IPS DF 6.9 (cell line): ENCODE measurements at regions not wholly inside any gene's neighbourhood (a gene's known extent, or its start where the extent isn't known, plus 50 kb on each side); places are given as distances from the start of the nearest gene placed in this dataset.
"Not testable (repeated sequence)": the region's sequence is repeated elsewhere in the genome, so short reads cannot be mapped to it uniquely, and the experiment has no call there.

Experiments used
- DNase-seq: peaks from one replicate; pipeline ENCODE4 v3.0.0-alpha.2; 2013; ENCODE audit warnings: low read depth, low spot score
- H3K27ac ChIP-seq: one replicate; pipeline ENCODE4 v1.5.1; 2013; ENCODE audit warnings: low read length, control low read depth
- H3K27me3 ChIP-seq: 2 replicates; pipeline ENCODE4 v1.6.1; 2013; ENCODE audit warnings: mild to moderate bottlenecking, low read length; ENCODE audit not compliant: control insufficient read depth, insufficient read depth
- H3K36me3 ChIP-seq: 2 replicates; pipeline ENCODE4 v1.6.1; 2013; ENCODE audit warnings: low read length; ENCODE audit not compliant: control insufficient read depth, insufficient read depth
- H3K4me1 ChIP-seq: 2 replicates; pipeline ENCODE4 v1.6.1; 2013; ENCODE audit warnings: low read length; ENCODE audit not compliant: control insufficient read depth, insufficient read depth
- H3K4me3 ChIP-seq: 2 replicates; pipeline ENCODE4 v1.5.1; 2013; ENCODE audit warnings: mild to moderate bottlenecking, low read length
- H3K9me3 ChIP-seq: 2 replicates; pipeline ENCODE4 v1.6.1; 2013; ENCODE audit warnings: low read length, inconsistent platforms; ENCODE audit not compliant: control insufficient read depth, insufficient read depth
- WGBS: extraction: QIAGEN DNeasy Blood & Tissue Kit; methylation state at CpG from one replicate; pipeline ENCODE4 v1.1.7; 2013; ENCODE audit warnings: mixed read lengths, missing lambda C conversion rate; ENCODE audit not compliant: insufficient read length, insufficient coverage; 5-methylcytosine and 5-hydroxymethylcytosine counted together

DNA sequence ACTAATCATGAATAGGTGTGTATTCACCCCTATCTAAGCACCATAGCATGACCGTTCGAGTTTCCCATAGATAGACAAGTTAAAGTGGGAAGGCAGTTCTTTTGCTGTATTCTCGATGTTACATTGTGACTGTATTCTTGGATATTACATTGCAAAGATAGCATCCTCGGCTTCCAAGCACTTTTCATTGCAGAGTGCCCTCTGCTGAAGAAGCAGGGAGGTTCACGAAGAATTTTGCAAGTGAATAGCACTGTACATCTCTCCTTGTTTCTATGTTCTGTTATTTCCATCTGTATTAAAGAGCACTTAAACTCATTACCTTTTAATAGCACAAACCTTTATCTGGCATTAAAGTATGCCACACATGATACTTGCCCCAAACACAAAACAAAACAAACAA, 426.7 kb upstream of the ARX start:
- Histone ChIP-seq H3K4me3 (no peak overlapping the region), H3K27me3 (no peaks in the 10 kb centered on the region), H3K27ac (no peak overlapping the region), H3K4me1 (no peaks in the 10 kb centered on the region), H3K9me3 (no peaks in the 10 kb centered on the region), H3K36me3 (no peaks in the 10 kb centered on the region)
- WGBS = no CpG with 5 or more reads among the region's 5 CpGs
- no peak for DNase-seq

DNA sequence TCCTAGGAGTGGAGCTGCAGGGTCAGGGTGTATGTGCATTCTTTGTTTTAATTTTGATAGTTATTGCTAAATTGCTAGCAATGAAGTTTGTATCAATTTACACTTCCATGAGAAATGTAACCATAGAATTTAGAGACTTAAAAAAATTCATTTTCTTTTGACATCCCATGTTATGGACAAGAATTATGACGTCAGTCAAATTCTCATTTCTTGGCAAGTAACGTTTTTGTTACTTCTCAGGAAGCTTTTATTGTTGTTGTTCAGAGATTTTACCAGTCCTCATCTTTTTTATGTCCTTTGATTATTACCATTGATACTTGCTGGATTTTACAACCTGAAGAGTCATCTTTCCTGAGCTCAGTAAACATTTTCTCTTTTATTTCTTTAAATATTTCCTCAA, 417.5 kb upstream of the ARX start:
- no peak overlapping the region for H3K4me3 ChIP-seq
- H3K27me3 ChIP-seq = no peaks in the 10 kb centered on the region
- H3K27ac ChIP-seq = no peak overlapping the region
- DNase-seq = no peak
- no peaks in the 10 kb centered on the region for H3K9me3 ChIP-seq
- H3K4me1 ChIP-seq = no peaks in the 10 kb centered on the region
- no CpG with 5 or more reads among the region's 2 CpGs for WGBS
- no peaks in the 10 kb centered on the region for H3K36me3 ChIP-seq

GRCh38 chrX:25432396-25432795, 416.6 kb upstream of the ARX start:
- no CpG with 5 or more reads among the region's 2 CpGs for WGBS
- Histone ChIP-seq H3K36me3 (no peaks in the 10 kb centered on the region), H3K9me3 (no peaks in the 10 kb centered on the region), H3K27ac (no peak overlapping the region), H3K27me3 (no peaks in the 10 kb centered on the region), H3K4me1 (no peaks in the 10 kb centered on the region), H3K4me3 (no peak overlapping the region)
- DNase-seq = no peak

GRCh38 chrX:25427873-25428555, 412.2 kb upstream of the ARX start:
- no peak overlapping the region for H3K27ac ChIP-seq
- H3K4me1 ChIP-seq = no peaks in the 10 kb centered on the region
- no peaks in the 10 kb centered on the region for H3K36me3 ChIP-seq
- H3K9me3 ChIP-seq = no peaks in the 10 kb centered on the region
- no CpG with 5 or more reads among the region's 10 CpGs for WGBS
- no peaks in the 10 kb centered on the region for H3K27me3 ChIP-seq
- H3K4me3 ChIP-seq = no peak overlapping the region
- DNase-seq = peak; percentile 7

- H3K9me3 ChIP-seq, H3K4me3 ChIP-seq: not testable (repeated sequence)
Observed at GRCh38 chrX:25404163-25404562, 388.4 kb upstream of the ARX start.

DNA sequence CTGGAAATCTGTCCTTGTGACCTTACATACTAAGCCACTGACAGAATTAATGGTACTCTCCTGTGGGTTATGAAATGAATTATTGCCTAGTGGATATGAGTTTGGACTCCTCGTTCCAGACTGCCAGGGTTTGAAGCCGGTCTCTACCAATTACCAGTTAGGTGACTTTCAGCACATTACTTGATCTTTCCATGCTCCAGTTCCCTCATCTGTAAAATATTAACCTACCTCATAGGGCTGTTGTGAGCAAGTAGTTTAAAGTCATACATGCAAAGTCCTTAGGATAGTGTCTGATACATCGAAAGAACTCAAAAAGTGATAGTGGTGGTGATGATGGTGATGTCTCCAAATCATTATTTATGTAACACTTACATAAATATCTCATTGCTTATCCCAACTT, 373.5 kb upstream of the ARX start:
- no peak overlapping the region for H3K27ac ChIP-seq
- H3K9me3 ChIP-seq = no peaks in the 10 kb centered on the region
- H3K4me1 ChIP-seq = no peaks in the 10 kb centered on the region
- DNase-seq = no peak
- H3K27me3 ChIP-seq = no peaks in the 10 kb centered on the region
- no peaks in the 10 kb centered on the region for H3K36me3 ChIP-seq
- H3K4me3 ChIP-seq = no peak overlapping the region
- WGBS = no CpG with 5 or more reads among the region's 3 CpGs

More at GRCh38 chrX:25404163-25404562, 388.4 kb upstream of the ARX start:
- not testable (repeated sequence) for H3K4me1 ChIP-seq, H3K27ac ChIP-seq, DNase-seq, H3K27me3 ChIP-seq, H3K36me3 ChIP-seq
- no CpG with 5 or more reads among the region's 11 CpGs for WGBS

GRCh38 chrX:25383196-25383595, 367.4 kb upstream of the ARX start:
- no peak for DNase-seq
- H3K36me3 ChIP-seq = no peaks in the 10 kb centered on the region
- no CpG with 5 or more reads among the region's 3 CpGs for WGBS
- no peaks in the 10 kb centered on the region for H3K4me1 ChIP-seq
- H3K27ac ChIP-seq = no peak overlapping the region
- H3K9me3 ChIP-seq = no peaks in the 10 kb centered on the region
- no peak overlapping the region for H3K4me3 ChIP-seq
- H3K27me3 ChIP-seq = no peaks in the 10 kb centered on the region

DNA sequence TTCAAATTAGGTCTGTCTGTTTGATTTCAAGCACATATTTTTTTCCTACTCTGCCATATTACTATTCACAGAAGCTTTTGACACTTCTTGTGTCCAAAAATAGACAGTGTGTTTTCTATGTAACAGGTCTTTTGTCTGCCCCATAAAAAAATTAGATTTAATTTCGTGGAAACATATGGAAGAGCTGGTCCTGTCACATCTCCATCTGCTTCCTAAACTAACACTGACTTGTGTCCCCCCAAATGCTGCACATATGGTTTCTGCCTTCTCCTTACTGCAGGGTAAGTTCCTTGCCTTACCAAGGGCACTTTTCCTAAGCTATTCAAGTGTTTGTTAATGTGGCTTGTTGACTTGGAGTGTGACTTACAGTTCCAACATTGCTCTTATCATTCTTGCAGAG, 340.7 kb upstream of the ARX start:
- no peak overlapping the region for H3K27ac ChIP-seq
- WGBS = no CpG with 5 or more reads among the region's 1 CpG
- H3K36me3 ChIP-seq = no peaks in the 10 kb centered on the region
- no peak for DNase-seq
- no peaks in the 10 kb centered on the region for H3K9me3 ChIP-seq
- no peaks in the 10 kb centered on the region for H3K27me3 ChIP-seq
- no peak overlapping the region for H3K4me3 ChIP-seq
- no peaks in the 10 kb centered on the region for H3K4me1 ChIP-seq

GRCh38 chrX:25344161-25344936, 328.6 kb upstream of the ARX start:
- H3K36me3 ChIP-seq = no peaks in the 10 kb centered on the region

GRCh38 chrX:25343060-25343459, 327.3 kb upstream of the ARX start:
- no peak for DNase-seq
- Histone ChIP-seq H3K36me3 (no peaks in the 10 kb centered on the region), H3K9me3 (no peaks in the 10 kb centered on the region), H3K4me3 (no peak overlapping the region), H3K27me3 (no peaks in the 10 kb centered on the region), H3K4me1 (no peaks in the 10 kb centered on the region), H3K27ac (no peak overlapping the region)
- WGBS = no CpG with 5 or more reads among the region's 1 CpG

More at GRCh38 chrX:25344161-25344936, 328.6 kb upstream of the ARX start:
- DNase-seq = no peak
- H3K4me3 ChIP-seq = no peak overlapping the region
- H3K27me3 ChIP-seq = no peaks in the 10 kb centered on the region
- no peaks in the 10 kb centered on the region for H3K4me1 ChIP-seq
- no CpG with 5 or more reads among the region's 7 CpGs for WGBS
- H3K27ac ChIP-seq = no peak overlapping the region
- H3K9me3 ChIP-seq = no peaks in the 10 kb centered on the region

DNA sequence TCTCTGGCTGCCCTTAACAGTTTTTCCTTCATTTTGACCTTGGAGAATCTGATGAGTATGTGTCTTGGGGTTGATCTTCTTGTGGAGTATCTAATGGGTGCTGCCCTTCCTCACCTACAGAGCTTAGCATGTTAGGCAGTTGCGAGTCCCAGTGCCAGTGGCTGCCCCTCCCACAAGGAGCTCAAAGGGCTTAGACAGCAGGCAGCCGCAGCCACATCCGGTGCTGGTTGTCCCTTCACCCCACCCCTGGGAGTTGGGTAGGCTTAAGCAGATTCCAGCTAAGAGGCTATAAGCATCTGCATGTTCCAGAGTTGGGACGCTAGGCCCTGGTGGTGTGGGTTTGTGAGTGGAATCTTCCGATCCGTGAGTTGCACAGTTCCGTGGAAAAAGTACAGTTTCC, 322.1 kb upstream of the ARX start:
- H3K36me3 ChIP-seq = no peaks in the 10 kb centered on the region
- no CpG with 5 or more reads among the region's 7 CpGs for WGBS
- no peaks in the 10 kb centered on the region for H3K9me3 ChIP-seq
- no peak overlapping the region for H3K4me3 ChIP-seq
- DNase-seq = no peak
- no peak overlapping the region for H3K27ac ChIP-seq
- no peaks in the 10 kb centered on the region for H3K4me1 ChIP-seq
- H3K27me3 ChIP-seq = no peaks in the 10 kb centered on the region
